H1 (cell line): ENCODE measurements at regions not wholly inside any gene's neighbourhood (a gene's known extent, or its start where the extent isn't known, plus 50 kb on each side); places are given as distances from the start of the nearest gene placed in this dataset.
A peak's percentile ranks its signal among the peaks of the same experiment; 100 is the strongest.

ENCODE experiments used
- CTCF ChIA-PET: fragments of 300-600 bp; sonication (Branson Sonifier 250); formaldehyde crosslinking; loops from one replicate; lab custom pipeline; 2021; ENCODE audit not compliant: partially characterized antibody; lab: Charles Lee
- POLR2A ChIA-PET: fragments of 300-600 bp; sonication (Branson Sonifier 250); formaldehyde crosslinking; loops from one replicate; lab custom pipeline; 2021; ENCODE audit warnings: inconsistent platforms; ENCODE audit not compliant: partially characterized antibody; lab: Charles Lee
- DNase-seq, 2 experiments: peaks; one replicate each; pipeline versions ENCODE4 v3.0.0 to v3.0.0-alpha.2; 2010 to 2022; ENCODE audit warnings: low spot score in 2 of 2, low read depth in 1 of 2, mixed read lengths in 1 of 2
- FAIRE-seq: peaks from 2 replicates; lab custom pipeline; 2011; peaks lifted over from hg19 to GRCh38; lab: Jason Lieb, UNC
- H2AFZ ChIP-seq: 2 replicates; pipeline ENCODE4 v1.8.1; 2012; ENCODE audit warnings: low read length, inconsistent platforms
- H2AK5ac ChIP-seq: 2 replicates; pipeline ENCODE4 v1.6.1; 2013; ENCODE audit warnings: low read depth, low read length
- H2BK120ac ChIP-seq: replicated peaks from 2 replicates; pipeline ENCODE3; 2013; ENCODE audit warnings: low read depth, low read length, inconsistent platforms
- H2BK12ac ChIP-seq: 2 replicates; pipeline ENCODE4 v1.6.1; 2013; ENCODE audit warnings: low read depth, low read length
- H2BK15ac ChIP-seq: 2 replicates; pipeline ENCODE4 v1.6.1; 2013; ENCODE audit warnings: low read length
- H2BK20ac ChIP-seq: 2 replicates; pipeline ENCODE4 v1.6.1; 2013; ENCODE audit warnings: low read length
- H2BK5ac ChIP-seq: 2 replicates; pipeline ENCODE4 v1.6.1; 2013; ENCODE audit warnings: low read depth, low read length
- H3K14ac ChIP-seq: 2 replicates; pipeline ENCODE4 v1.6.1; 2013; ENCODE audit warnings: inconsistent platforms; ENCODE audit not compliant: insufficient read length
- H3K18ac ChIP-seq: 2 replicates; pipeline ENCODE4 v1.6.1; 2013; ENCODE audit warnings: low read length; ENCODE audit errors: extremely low read depth
- H3K23ac ChIP-seq: 2 replicates; pipeline ENCODE4 v1.6.1; 2013; ENCODE audit warnings: inconsistent platforms; ENCODE audit not compliant: insufficient read length
- H3K23me2 ChIP-seq: 2 replicates; pipeline ENCODE4 v1.6.1; 2013; ENCODE audit warnings: low read depth, low read length
- H3K27ac ChIP-seq: 2 replicates; pipeline ENCODE4 v1.6.1; 2011; ENCODE audit warnings: low read depth, low read length, inconsistent platforms
- H3K27me3 ChIP-seq, 4 experiments: replicated peaks in 1 of 4; 1 replicate in 1 of 4; 2 replicates in 3 of 4; pipeline versions ENCODE4 v1.6.1 to v1.8.1; 2011 to 2013; ENCODE audit warnings: low read length in 3 of 4, mild to moderate bottlenecking in 3 of 4, inconsistent platforms in 2 of 4, mixed read lengths in 2 of 4, moderate library complexity in 1 of 4; ENCODE audit not compliant: control insufficient read depth in 3 of 4, insufficient read depth in 3 of 4; ENCODE audit errors: extremely low read depth in 1 of 4
- H3K36me3 ChIP-seq, 4 experiments: 2 replicates each; pipeline versions ENCODE4 v1.6.1 to v1.8.1; 2011 to 2013; ENCODE audit warnings: mild to moderate bottlenecking in 4 of 4, low read length in 3 of 4, moderate library complexity in 2 of 4, control low read depth in 1 of 4, inconsistent platforms in 1 of 4; ENCODE audit not compliant: insufficient read depth in 4 of 4, control insufficient read depth in 2 of 4
- H3K4ac ChIP-seq: replicated peaks from 2 replicates; pipeline ENCODE3; 2013; ENCODE audit warnings: low read length, low read depth, mixed read lengths, inconsistent platforms; ENCODE audit not compliant: insufficient read length
- H3K4me1 ChIP-seq, 4 experiments: replicated peaks in 1 of 4; 1 replicate in 1 of 4; 2 replicates in 3 of 4; pipeline versions ENCODE4 v1.6.1 to v1.8.1; 2011 to 2013; ENCODE audit warnings: low read length in 3 of 4, inconsistent platforms in 2 of 4, mixed read lengths in 1 of 4; ENCODE audit not compliant: insufficient read depth in 4 of 4, control insufficient read depth in 3 of 4
- H3K4me2 ChIP-seq, 2 experiments: 2 replicates each; pipeline versions ENCODE4 v1.6.1 to v1.8.1; 2011 to 2013; ENCODE audit warnings: low read depth in 2 of 2, low read length in 2 of 2, control low read depth in 1 of 2, inconsistent platforms in 1 of 2, mild to moderate bottlenecking in 1 of 2; ENCODE audit not compliant: insufficient read depth in 1 of 2
- H3K4me3 ChIP-seq, 4 experiments: fragments of 200-600, 300-600 bp in 1 of 4; sonication (generic), shearing (Covaris generic), sonication (Bioruptor Twin) in 1 of 4; 2 replicates each; pipeline versions ENCODE4 v1.5.1 to v1.8.1; 2011 to 2016; ENCODE audit warnings: low read length in 4 of 4, low read depth in 3 of 4, control low read depth in 2 of 4, inconsistent platforms in 2 of 4, mild to moderate bottlenecking in 2 of 4, mixed read lengths in 1 of 4, moderate library complexity in 1 of 4; ENCODE audit not compliant: insufficient read depth in 2 of 4; ENCODE audit errors: extremely low read depth in 1 of 4
- H3K56ac ChIP-seq: replicated peaks from 2 replicates; pipeline ENCODE3; 2013; ENCODE audit warnings: low read depth, mild to moderate bottlenecking, mixed read lengths, low read length, inconsistent platforms; ENCODE audit not compliant: insufficient read length
- H3K79me1 ChIP-seq: 2 replicates; pipeline ENCODE4 v1.6.1; 2013; ENCODE audit warnings: low read depth, low read length, control low read depth
- H3K79me2 ChIP-seq, 2 experiments: 2 replicates each; pipeline versions ENCODE4 v1.6.1 to v1.8.1; 2012 to 2013; ENCODE audit warnings: low read length in 2 of 2, mild to moderate bottlenecking in 2 of 2, inconsistent platforms in 1 of 2; ENCODE audit not compliant: insufficient read depth in 2 of 2, control insufficient read depth in 1 of 2
- H3K9ac ChIP-seq, 4 experiments: replicated peaks in 1 of 4; 1 replicate in 1 of 4; 2 replicates in 3 of 4; pipeline versions ENCODE4 v1.6.1 to v1.8.1; 2011 to 2013; ENCODE audit warnings: low read depth in 3 of 4, low read length in 3 of 4, control low read depth in 2 of 4, mild to moderate bottlenecking in 2 of 4, moderate library complexity in 2 of 4, inconsistent platforms in 1 of 4; ENCODE audit errors: extremely low read depth in 1 of 4
- H3K9me3 ChIP-seq, 2 experiments: 2 replicates each; pipeline versions ENCODE4 v1.6.1 to v1.8.1; 2012 to 2013; ENCODE audit warnings: mild to moderate bottlenecking in 2 of 2, moderate library complexity in 2 of 2, control low read depth in 1 of 2, inconsistent platforms in 1 of 2, low read depth in 1 of 2, low read length in 1 of 2, mixed read lengths in 1 of 2; ENCODE audit not compliant: insufficient read depth in 2 of 2
- H4K20me1 ChIP-seq, 2 experiments: replicated peaks in 1 of 2; 2 replicates each; pipeline versions ENCODE3 to v1.8.1; 2011 to 2013; ENCODE audit warnings: inconsistent platforms in 2 of 2, low read length in 2 of 2, mild to moderate bottlenecking in 1 of 2; ENCODE audit not compliant: insufficient read depth in 2 of 2, control insufficient read depth in 1 of 2
- H4K5ac ChIP-seq: 2 replicates; pipeline ENCODE4 v1.6.1; 2013; ENCODE audit warnings: low read length, low read depth, mixed read lengths, inconsistent platforms; ENCODE audit not compliant: insufficient read length
- H4K8ac ChIP-seq: 2 replicates; pipeline ENCODE4 v1.8.0; 2013; ENCODE audit warnings: mild to moderate bottlenecking, moderate library complexity, low read length, inconsistent platforms; ENCODE audit not compliant: insufficient read depth; ENCODE audit errors: extremely low read depth
- H4K91ac ChIP-seq: replicated peaks from 2 replicates; pipeline ENCODE3; 2013; ENCODE audit warnings: low read length, mixed read lengths, inconsistent platforms; ENCODE audit not compliant: insufficient read length
- ATF3 ChIP-seq: IDR thresholded peaks from 2 replicates; pipeline ENCODE4 v1.6.1; 2011; ENCODE audit warnings: low read depth, mild to moderate bottlenecking, low read length; ENCODE audit not compliant: insufficient read depth
- CEBPB ChIP-seq: IDR thresholded peaks from 2 replicates; pipeline ENCODE4 v1.6.1; 2012; ENCODE audit warnings: low read depth, low read length
- RAD21 ChIP-seq, 2 experiments: IDR thresholded peaks in 1 of 2; conservative IDR thresholded peaks in 1 of 2; 2 replicates each; pipeline ENCODE4 v1.6.1; 2011; ENCODE audit warnings: low read depth in 2 of 2, low read length in 2 of 2, improper control_type of control experiment in 1 of 2, inconsistent platforms in 1 of 2, mild to moderate bottlenecking in 1 of 2, moderate library complexity in 1 of 2
- WGBS, 2 experiments: shearing (Covaris generic) in 1 of 2; methylation state at CpG; one replicate each; pipeline versions ENCODE4 v1.1.6 to v1.1.7; 2013 to 2015; ENCODE audit warnings: low lambda C conversion rate in 2 of 2, mixed read lengths in 2 of 2, inconsistent platforms in 1 of 2, low coverage in 1 of 2, missing lambda C conversion rate in 1 of 2; ENCODE audit not compliant: insufficient replicate concordance in 2 of 2, insufficient coverage in 1 of 2, insufficient read length in 1 of 2; ENCODE audit errors: extremely low coverage in 1 of 2, missing lambda C conversion rate in 1 of 2; 5-methylcytosine and 5-hydroxymethylcytosine counted together

- Histone ChIP-seq H2BK12ac (no peak overlapping the region), H3K79me1 (no peaks in the 10 kb centered on the region), H3K4me3 (no peak overlapping the region), H4K91ac (no peak overlapping the region), H4K20me1 (no peaks in the 10 kb centered on the region), H3K79me2 (no peaks in the 10 kb centered on the region), H2BK120ac (no peak overlapping the region), H3K4me2 (no peak overlapping the region), H3K4me1 (no peaks in the 10 kb centered on the region), H3K23me2 (no peaks in the 10 kb centered on the region), H3K18ac (no peak overlapping the region), H4K8ac (no peak overlapping the region), H3K36me3 (no peaks in the 10 kb centered on the region)
- TF ChIP-seq CEBPB, result no peak
- no peak for TF ChIP-seq RAD21 (IDR thresholded peaks at IDR 0.05 in 1 of 2, conservative IDR thresholded peaks at IDR 0.05 in 1 of 2; ENCODE audit: low read depth in 2 of 2, low read length in 2 of 2)
- TF ChIP-seq ATF3, result no peak
- TF ChIP-seq, all 59 proteins: peak for 0
- no peak overlapping the region for H3K14ac ChIP-seq
- no peak overlapping the region for H2BK15ac ChIP-seq
- H2BK20ac ChIP-seq, result no peak overlapping the region
- no peak overlapping the region for H2BK5ac ChIP-seq
- 94% methylated on average over 7 of the region's 7 CpGs; no CpG with 5 or more reads in 1 of the 2 experiments for WGBS, 2 experiments
- H3K4ac ChIP-seq, result no peak overlapping the region
- H3K9ac ChIP-seq, result no peak overlapping the region
- no peak overlapping the region for H3K23ac ChIP-seq
- POLR2A ChIA-PET, result no interaction called here
- no peak overlapping the region for H2AFZ ChIP-seq
- H3K9me3 ChIP-seq, result no peaks in the 10 kb centered on the region
- DNase-seq (peak in 1 of 2 experiments; percentile 20), FAIRE-seq (no peak)
- H3K27me3 ChIP-seq, result no peaks in the 10 kb centered on the region
- no peak overlapping the region for H3K56ac ChIP-seq
- CTCF ChIA-PET, result interaction anchor here (1.6 kb wide), 1 partner anchor 16 kb away, joined by 4 read pairs; no protein-coding TSS in a partner anchor
- H4K5ac ChIP-seq, result no peak overlapping the region
- no peak overlapping the region for H2AK5ac ChIP-seq
- H3K27ac ChIP-seq, result no peak overlapping the region
These were observed 123.3 kb upstream of the PFKP start for GRCh38 chr10:2943932-2944614.
